ENCODE measurements at regions not wholly inside any gene's neighbourhood (a gene's known extent, or its start where the extent isn't known, plus 50 kb on each side); places are given as distances from the start of the nearest gene placed in this dataset.

GRCh38 chr4:41329361-41329760, 72.6 kb downstream of the UCHL1 start:
- Mint-ChIP-seq H3K36me3 (no peaks in the 10 kb centered on the region), H3K9me3 (peaks cover 0 to 4% (median 1%) of the 10 kb centered on the region in 7 donors), H3K4me3 (no peak overlapping the region), H3K27me3 (ENCODE audit: low read depth in 3 of 3) (no peaks in the 10 kb centered on the region), H3K4me1 (no peaks in the 10 kb centered on the region), H3K27ac (no peak overlapping the region)
- Histone ChIP-seq H3K36me3 (replicated peaks in 1 of 2; ENCODE audit: control insufficient read depth in 1 of 2, insufficient read depth in 2 of 2, low read length in 2 of 2) (no peaks in the 10 kb centered on the region), H3K4me2 (replicated peaks; ENCODE audit: extremely low read depth, low read length, poor library complexity, severe bottlenecking) (no peak overlapping the region), H3K9ac (ENCODE audit: insufficient read depth, low read length, poor library complexity, severe bottlenecking) (no peak overlapping the region), H3K79me2 (ENCODE audit: insufficient read depth, low read length) (no peaks in the 10 kb centered on the region), H2AFZ (ENCODE audit: insufficient read depth, low read depth, low read length, poor library complexity, severe bottlenecking) (no peak overlapping the region), H4K20me1 (ENCODE audit: insufficient read depth, low read length) (no peaks in the 10 kb centered on the region), H3K9me3 (replicated peaks in 1 of 2; ENCODE audit: control insufficient read depth in 1 of 2, insufficient read depth in 1 of 2, low read length in 2 of 2) (no peaks in the 10 kb centered on the region), H3K4me3 (replicated peaks in 1 of 3; ENCODE audit: low read depth in 2 of 3, low read length in 3 of 3) (no peak overlapping the region), H3K4me1 (ENCODE audit: control insufficient read depth in 1 of 2, insufficient read depth in 2 of 2, low read length in 2 of 2) (no peaks in the 10 kb centered on the region), H3K27ac (ENCODE audit: low read depth in 1 of 2, low read length in 2 of 2) (no peak overlapping the region), H3K27me3 (ENCODE audit: control insufficient read depth in 2 of 2, insufficient read depth in 2 of 2, low read length in 2 of 2) (no peaks in the 10 kb centered on the region)
- 92% methylated on average over 3 of the region's 4 CpGs for WGBS (ENCODE audit: insufficient coverage)
- no peak for TF ChIP-seq CTCF (IDR thresholded peaks at IDR 0.05)
- intact Hi-C loops (cut with micrococcal nuclease), result no loop called here
- no peak for DNase-seq

- Histone ChIP-seq H3K27me3 (ENCODE audit: control insufficient read depth in 2 of 2, insufficient read depth in 2 of 2, low read length in 2 of 2) (no peaks in the 10 kb centered on the region), H3K4me3 (replicated peaks in 1 of 3; ENCODE audit: low read depth in 2 of 3, low read length in 3 of 3) (no peak overlapping the region), H2AFZ (ENCODE audit: insufficient read depth, low read depth, low read length, poor library complexity, severe bottlenecking) (no peak overlapping the region), H3K4me1 (ENCODE audit: control insufficient read depth in 1 of 2, insufficient read depth in 2 of 2, low read length in 2 of 2) (no peaks in the 10 kb centered on the region), H3K9ac (ENCODE audit: insufficient read depth, low read length, poor library complexity, severe bottlenecking) (no peak overlapping the region), H3K27ac (ENCODE audit: low read depth in 1 of 2, low read length in 2 of 2) (no peak overlapping the region), H3K4me2 (replicated peaks; ENCODE audit: extremely low read depth, low read length, poor library complexity, severe bottlenecking) (no peak overlapping the region), H3K36me3 (replicated peaks in 1 of 2; ENCODE audit: control insufficient read depth in 1 of 2, insufficient read depth in 2 of 2, low read length in 2 of 2) (no peaks in the 10 kb centered on the region), H4K20me1 (ENCODE audit: insufficient read depth, low read length) (no peaks in the 10 kb centered on the region), H3K9me3 (replicated peaks in 1 of 2; ENCODE audit: control insufficient read depth in 1 of 2, insufficient read depth in 1 of 2, low read length in 2 of 2) (no peaks in the 10 kb centered on the region), H3K79me2 (ENCODE audit: insufficient read depth, low read length) (no peaks in the 10 kb centered on the region)
- TF ChIP-seq CTCF (IDR thresholded peaks at IDR 0.05), result no peak
- intact Hi-C loops (cut with micrococcal nuclease), result no loop called here
- H3K36me3 Mint-ChIP-seq, result no peaks in the 10 kb centered on the region
- WGBS (ENCODE audit: insufficient coverage), result no CpG with 5 or more reads among the region's 2 CpGs
- no peak for DNase-seq
- H3K4me1 Mint-ChIP-seq, result no peaks in the 10 kb centered on the region
- H3K27me3 Mint-ChIP-seq (ENCODE audit: low read depth in 3 of 3), result peaks cover 0 to 2% (median 0%) of the 10 kb centered on the region in 3 donors
- H3K4me3 Mint-ChIP-seq, result no peak overlapping the region
- peaks cover 0 to 3% (median 1%) of the 10 kb centered on the region in 7 donors for H3K9me3 Mint-ChIP-seq
- H3K27ac Mint-ChIP-seq, result no peak overlapping the region
Observed at GRCh38 chr4:41331224-41331623, 74.5 kb downstream of the UCHL1 start.
